HEK293 (cell line): ENCODE measurements at regions not wholly inside any gene's neighbourhood (a gene's known extent, or its start where the extent isn't known, plus 50 kb on each side); places are given as distances from the start of the nearest gene placed in this dataset.

Experiments
- CTCF ChIA-PET: fragments of 350-600 bp; formaldehyde crosslinking; extraction: SDS; loops from one replicate; lab custom pipeline; 2021; ENCODE audit warnings: antibody characterized with exemption; lab: Yijun Ruan, JAX
- POLR2A ChIA-PET: fragments of 300-600 bp; formaldehyde crosslinking; extraction: SDS; loops from one replicate; lab custom pipeline; 2020; ENCODE audit warnings: antibody characterized with exemption, inconsistent platforms; lab: Yijun Ruan, JAX
- H3K27ac ChIP-seq: fragments of 200-500 bp; sonication (Bioruptor generic); 2 replicates; pipeline ENCODE4 v1.5.1; 2014; ENCODE audit warnings: low read depth, low read length, control low read depth, inconsistent platforms; ENCODE audit errors: extremely low read depth
- H3K36me3 ChIP-seq, 2 experiments: fragments of 200-500 bp in 1 of 2; sonication (Bioruptor generic) in 1 of 2; 1 replicate in 1 of 2; 2 replicates in 1 of 2; pipeline ENCODE4 v1.5.1; 2014 to 2017; ENCODE audit warnings: inconsistent platforms in 2 of 2, low read length in 2 of 2; ENCODE audit not compliant: control insufficient read depth in 2 of 2, insufficient read depth in 1 of 2
- H3K4me1 ChIP-seq: fragments of 200-500 bp; sonication (Bioruptor generic); 2 replicates; pipeline ENCODE4 v1.5.1; 2014; ENCODE audit warnings: mild to moderate bottlenecking, low read length, inconsistent platforms; ENCODE audit not compliant: control insufficient read depth, insufficient read depth
- H3K4me3 ChIP-seq: 2 replicates; pipeline ENCODE4 v1.5.1; 2011; ENCODE audit warnings: low read depth, mild to moderate bottlenecking, control low read depth, low read length, moderate library complexity
- H3K9me3 ChIP-seq: fragments of 200-500 bp; sonication (Bioruptor generic); 2 replicates; pipeline ENCODE4 v1.5.1; 2014; ENCODE audit warnings: low read depth, low read length, inconsistent platforms; ENCODE audit not compliant: control insufficient read depth, insufficient read depth
- AEBP2 ChIP-seq: fragments of 450-650 bp; formaldehyde crosslinking; IDR thresholded peaks from 2 replicates; pipeline ENCODE4 v1.5.1; 2016; ENCODE audit warnings: missing biosample characterization, missing genetic modification characterization, borderline replicate concordance
- GFI1B ChIP-seq: fragments of 450-650 bp; formaldehyde crosslinking; IDR thresholded peaks from 2 replicates; pipeline ENCODE4 v1.5.1; 2016; ENCODE audit warnings: missing biosample characterization, missing genetic modification characterization
- GLI4 ChIP-seq: fragments of 450-650 bp; formaldehyde crosslinking; IDR thresholded peaks from 2 replicates; pipeline ENCODE4 v1.5.1; 2016; ENCODE audit warnings: missing biosample characterization, missing genetic modification characterization
- HIC1 ChIP-seq: fragments of 450-650 bp; formaldehyde crosslinking; IDR thresholded peaks from 2 replicates; pipeline ENCODE4 v1.5.1; 2016; ENCODE audit warnings: missing biosample characterization, missing genetic modification characterization
- HOXA7 ChIP-seq: sonication (generic); formaldehyde crosslinking; IDR thresholded peaks from 2 replicates; pipeline ENCODE4 v1.8.1; 2022; ENCODE audit warnings: missing genetic modification reagents, borderline replicate concordance
- IKZF3 ChIP-seq: fragments of 450-650 bp; IDR thresholded peaks from 2 replicates; pipeline ENCODE4 v1.5.0; 2018; ENCODE audit warnings: missing biosample characterization, mild to moderate bottlenecking, missing genetic modification characterization, moderate library complexity
- KLF8 ChIP-seq: fragments of 450-650 bp; formaldehyde crosslinking; IDR thresholded peaks from 2 replicates; pipeline ENCODE4 v1.5.1; 2016; ENCODE audit warnings: missing biosample characterization, missing genetic modification characterization
- PRDM1 ChIP-seq: fragments of 450-650 bp; formaldehyde crosslinking; IDR thresholded peaks from 2 replicates; pipeline ENCODE4; 2016; ENCODE audit warnings: missing biosample characterization, missing genetic modification characterization
- SCRT1 ChIP-seq: fragments of 450-650 bp; formaldehyde crosslinking; IDR thresholded peaks from 2 replicates; pipeline ENCODE4 v1.5.1; 2016; ENCODE audit warnings: missing biosample characterization, missing genetic modification characterization, borderline replicate concordance
- SP2 ChIP-seq: fragments of 450-650 bp; formaldehyde crosslinking; IDR thresholded peaks from 2 replicates; pipeline ENCODE4 v1.5.1; 2016; ENCODE audit warnings: missing biosample characterization, missing genetic modification characterization
- SP7 ChIP-seq: fragments of 450-650 bp; formaldehyde crosslinking; IDR thresholded peaks from 2 replicates; pipeline ENCODE4 v1.5.1; 2016; ENCODE audit warnings: missing biosample characterization, missing genetic modification characterization
- ZBTB17 ChIP-seq: fragments of 450-650 bp; formaldehyde crosslinking; IDR thresholded peaks from 2 replicates; pipeline ENCODE4 v1.5.1; 2016; ENCODE audit warnings: missing biosample characterization, missing genetic modification characterization
- ZFHX2 ChIP-seq: fragments of 450-650 bp; formaldehyde crosslinking; conservative IDR thresholded peaks from 2 replicates; pipeline ENCODE4 v1.5.1; 2016; ENCODE audit warnings: missing biosample characterization, missing genetic modification characterization
- ZFP37 ChIP-seq: fragments of 450-650 bp; formaldehyde crosslinking; IDR thresholded peaks from 2 replicates; pipeline ENCODE4 v1.5.1; 2016; ENCODE audit warnings: missing biosample characterization, missing genetic modification characterization
- ZIC2 ChIP-seq: fragments of 450-650 bp; formaldehyde crosslinking; IDR thresholded peaks from 2 replicates; pipeline ENCODE4 v1.5.1; 2016; ENCODE audit warnings: missing biosample characterization, missing genetic modification characterization
- ZNF10 ChIP-seq: fragments of 450-650 bp; formaldehyde crosslinking; IDR thresholded peaks from 2 replicates; pipeline ENCODE4 v1.5.1; 2017; ENCODE audit warnings: missing biosample characterization, missing genetic modification characterization
- ZNF133 ChIP-seq: fragments of 450-650 bp; formaldehyde crosslinking; IDR thresholded peaks from 2 replicates; pipeline ENCODE4 v1.5.1; 2016; ENCODE audit warnings: missing biosample characterization, missing genetic modification characterization
- ZNF138 ChIP-seq: fragments of 450-650 bp; formaldehyde crosslinking; IDR thresholded peaks from 2 replicates; pipeline ENCODE4 v1.5.1; 2016; ENCODE audit warnings: missing biosample characterization, missing genetic modification characterization, borderline replicate concordance
- ZNF18 ChIP-seq: fragments of 450-650 bp; formaldehyde crosslinking; IDR thresholded peaks from 2 replicates; pipeline ENCODE4 v1.5.1; 2016; ENCODE audit warnings: missing biosample characterization, missing genetic modification characterization
- ZNF223 ChIP-seq: fragments of 450-650 bp; formaldehyde crosslinking; IDR thresholded peaks from 2 replicates; pipeline ENCODE4 v1.5.1; 2016; ENCODE audit warnings: missing biosample characterization, missing genetic modification characterization
- ZNF239 ChIP-seq: fragments of 450-650 bp; formaldehyde crosslinking; IDR thresholded peaks from 2 replicates; pipeline ENCODE4 v1.5.1; 2016; ENCODE audit warnings: missing biosample characterization, missing genetic modification characterization
- ZNF311 ChIP-seq: fragments of 450-650 bp; formaldehyde crosslinking; IDR thresholded peaks from 2 replicates; pipeline ENCODE4 v1.5.1; 2017; ENCODE audit warnings: missing biosample characterization, missing genetic modification characterization, borderline replicate concordance
- ZNF416 ChIP-seq: fragments of 450-650 bp; formaldehyde crosslinking; IDR thresholded peaks from 2 replicates; pipeline ENCODE4 v1.5.1; 2016; ENCODE audit warnings: missing biosample characterization, missing genetic modification characterization
- ZNF423 ChIP-seq: fragments of 450-650 bp; formaldehyde crosslinking; IDR thresholded peaks from 2 replicates; pipeline ENCODE4 v1.5.1; 2016; ENCODE audit warnings: missing biosample characterization, missing genetic modification characterization
- ZNF48 ChIP-seq: fragments of 450-650 bp; formaldehyde crosslinking; IDR thresholded peaks from 2 replicates; pipeline ENCODE4 v1.5.1; 2016; ENCODE audit warnings: missing biosample characterization, missing genetic modification characterization
- ZNF639 ChIP-seq: fragments of 450-650 bp; formaldehyde crosslinking; IDR thresholded peaks from 2 replicates; pipeline ENCODE4 v1.5.1; 2016; ENCODE audit warnings: missing biosample characterization, missing genetic modification characterization
- ZNF654 ChIP-seq: fragments of 450-650 bp; formaldehyde crosslinking; IDR thresholded peaks from 2 replicates; pipeline ENCODE4 v1.5.1; 2016; ENCODE audit warnings: low read depth, missing biosample characterization, missing genetic modification characterization
- ZNF670 ChIP-seq: fragments of 450-650 bp; formaldehyde crosslinking; IDR thresholded peaks from 2 replicates; pipeline ENCODE4 v1.5.1; 2016; ENCODE audit warnings: missing biosample characterization, missing genetic modification characterization, low read depth
- ZNF76 ChIP-seq: fragments of 450-650 bp; formaldehyde crosslinking; IDR thresholded peaks from 2 replicates; pipeline ENCODE4; 2016; ENCODE audit warnings: low read depth, missing biosample characterization, missing genetic modification characterization, borderline replicate concordance
- ZSCAN5A ChIP-seq: fragments of 450-650 bp; formaldehyde crosslinking; IDR thresholded peaks from 2 replicates; pipeline ENCODE4 v1.5.1; 2016; ENCODE audit warnings: missing biosample characterization, missing genetic modification characterization

- Histone ChIP-seq H3K27ac (no peak overlapping the region), H3K9me3 (no peaks in the 10 kb centered on the region), H3K4me3 (no peak overlapping the region), H3K4me1 (no peaks in the 10 kb centered on the region), H3K36me3 (no peaks in the 10 kb centered on the region)
- TF ChIP-seq KLF8 (no peak), ZFP37 (tag by site-specific recombination) (no peak), ZNF311 (no peak), SP7 (tag by site-specific recombination) (no peak), ZNF18 (tag by site-specific recombination) (no peak), ZBTB17 (tag by site-specific recombination) (no peak), ZFHX2 (tag by site-specific recombination) (no peak), ZNF670 (tag by site-specific recombination) (no peak), ZNF10 (tag by site-specific recombination) (no peak), ZNF48 (no peak), ZNF223 (tag by site-specific recombination) (no peak), ZNF138 (no peak), GLI4 (tag by site-specific recombination) (no peak), ZNF76 (no peak), SCRT1 (tag by site-specific recombination) (no peak), IKZF3 (tag by site-specific recombination) (no peak), ZNF416 (tag by site-specific recombination) (no peak), ZIC2 (tag by site-specific recombination) (no peak), GFI1B (tag by site-specific recombination) (no peak), HIC1 (no peak)
- ChIA-PET POLR2A (no interaction called here), CTCF (no interaction called here)
These were observed 1207.5 kb upstream of the GOT2 start for GRCh38 chr16:59941594-59941993.

GRCh38 chr16:59920054-59920453 is 1185.9 kb upstream of the GOT2 start:
- TF ChIP-seq SP2 (tag by site-specific recombination) (no peak), HOXA7 (CRISPR knock-in tag) (no peak), ZNF423 (tag by site-specific recombination) (no peak), ZNF639 (tag by site-specific recombination) (no peak), ZNF654 (tag by site-specific recombination) (no peak), ZSCAN5A (tag by site-specific recombination) (no peak), AEBP2 (tag by site-specific recombination) (no peak), ZIC2 (tag by site-specific recombination) (no peak), PRDM1 (tag by site-specific recombination) (no peak), ZNF239 (tag by site-specific recombination) (no peak), ZNF133 (tag by site-specific recombination) (no peak)
- H3K27ac ChIP-seq, result no peak overlapping the region
- H3K36me3 ChIP-seq, result no peaks in the 10 kb centered on the region
- no peak overlapping the region for H3K4me3 ChIP-seq
- H3K4me1 ChIP-seq, result no peaks in the 10 kb centered on the region
- ChIA-PET CTCF (no interaction called here), POLR2A (no interaction called here)
- H3K9me3 ChIP-seq, result no peaks in the 10 kb centered on the region
